HUES64 (cell line): ENCODE measurements at regions not wholly inside any gene's neighbourhood (a gene's known extent, or its start where the extent isn't known, plus 50 kb on each side); places are given as distances from the start of the nearest gene placed in this dataset.

ENCODE experiments used
- H3K27ac ChIP-seq: 2 replicates; pipeline ENCODE4 v1.7.0; 2013; ENCODE audit warnings: low read depth, low read length, inconsistent platforms
- H3K27me3 ChIP-seq: 2 replicates; pipeline ENCODE4 v1.6.1; 2013; ENCODE audit warnings: mild to moderate bottlenecking, low read length; ENCODE audit not compliant: insufficient read depth
- H3K36me3 ChIP-seq: 2 replicates; pipeline ENCODE4 v1.6.1; 2013; ENCODE audit warnings: mild to moderate bottlenecking, low read length; ENCODE audit not compliant: insufficient read depth
- H3K4me1 ChIP-seq: 2 replicates; pipeline ENCODE4 v1.6.1; 2013; ENCODE audit warnings: mild to moderate bottlenecking, low read length, moderate library complexity; ENCODE audit not compliant: insufficient read depth
- H3K4me3 ChIP-seq: 2 replicates; pipeline ENCODE4 v1.5.1; 2013; ENCODE audit warnings: mild to moderate bottlenecking, low read length, moderate library complexity
- H3K9ac ChIP-seq: 2 replicates; pipeline ENCODE4 v1.6.1; 2013; ENCODE audit warnings: mild to moderate bottlenecking, low read depth, low read length
- H3K9me3 ChIP-seq: 2 replicates; pipeline ENCODE4 v1.6.1; 2013; ENCODE audit warnings: low read depth, low read length; ENCODE audit not compliant: insufficient read depth
- WGBS: fragments of 150-250, 120-280 bp; methylation state at CpG from one replicate; pipeline ENCODE4 v1.1.7; 2013; ENCODE audit warnings: missing lambda C conversion rate; 5-methylcytosine and 5-hydroxymethylcytosine counted together

DNA sequence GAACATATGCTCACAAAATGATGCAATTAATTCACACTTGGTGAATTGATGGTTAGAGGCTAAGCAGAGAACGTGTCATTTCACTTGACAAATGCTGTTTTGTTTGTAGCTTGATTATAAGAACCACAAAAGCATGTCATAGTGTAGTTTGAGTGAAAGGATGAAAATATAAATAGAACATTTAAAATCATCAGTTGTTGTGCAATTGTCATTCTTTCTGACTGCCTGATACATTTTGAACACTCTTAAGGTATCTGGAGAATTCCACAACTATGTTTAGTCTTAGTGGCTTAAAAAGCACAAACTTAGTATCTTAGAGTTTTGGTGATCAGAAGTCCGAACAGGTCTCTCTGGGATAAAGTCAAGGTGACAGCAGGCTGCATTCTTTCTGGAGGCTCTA is 129.4 kb downstream of the BASP1 start:
- Histone ChIP-seq H3K4me1 (no peaks in the 10 kb centered on the region; the same call in 1 of the 2 replicates), H3K9ac (no peak overlapping the region), H3K36me3 (no peaks in the 10 kb centered on the region), H3K27ac (no peak overlapping the region), H3K27me3 (no peaks in the 10 kb centered on the region), H3K9me3 (no peaks in the 10 kb centered on the region), H3K4me3 (no peak overlapping the region)
- 87% methylated on average over 2 of the region's 2 CpGs for WGBS

- no peak overlapping the region for H3K27ac ChIP-seq
- 45% methylated on average over 2 of the region's 3 CpGs for WGBS
- no peaks in the 10 kb centered on the region for H3K27me3 ChIP-seq
- H3K4me1 ChIP-seq, result peaks cover 6% of the 10 kb centered on the region; the same call in 1 of the 2 replicates
- H3K9ac ChIP-seq, result no peak overlapping the region
- peaks cover 1% of the 10 kb centered on the region; the same call in 1 of the 2 replicates for H3K9me3 ChIP-seq
- H3K36me3 ChIP-seq, result no peaks in the 10 kb centered on the region
- no peak overlapping the region for H3K4me3 ChIP-seq
These were observed 134.8 kb downstream of the BASP1 start for GRCh38 chr5:17352223-17352622.

- WGBS, result 97% methylated on average over 32 of the region's 32 CpGs
- Histone ChIP-seq H3K9ac (no peak overlapping the region), H3K4me1 (peaks cover 6% of the 10 kb centered on the region; the same call in 1 of the 2 replicates), H3K36me3 (no peaks in the 10 kb centered on the region), H3K27ac (no peak overlapping the region), H3K9me3 (peaks cover 4% of the 10 kb centered on the region; the same call in 1 of the 2 replicates), H3K27me3 (no peaks in the 10 kb centered on the region), H3K4me3 (no peak overlapping the region)
These were observed 136.8 kb downstream of the BASP1 start for GRCh38 chr5:17354265-17354664.

GRCh38 chr5:17355586-17356346 is 138.3 kb downstream of the BASP1 start:
- WGBS, result 93% methylated on average over 2 of the region's 3 CpGs
- H3K4me3 ChIP-seq, result no peak overlapping the region
- H3K9me3 ChIP-seq, result peaks cover 4% of the 10 kb centered on the region; the same call in 1 of the 2 replicates
- no peak overlapping the region for H3K27ac ChIP-seq
- H3K4me1 ChIP-seq, result peaks cover 6% of the 10 kb centered on the region; the same call in 1 of the 2 replicates
- no peaks in the 10 kb centered on the region for H3K36me3 ChIP-seq
- H3K27me3 ChIP-seq, result no peaks in the 10 kb centered on the region
- H3K9ac ChIP-seq, result no peak overlapping the region

GRCh38 chr5:17356551-17356950 is 139.1 kb downstream of the BASP1 start:
- Histone ChIP-seq H3K9me3 (peaks cover 4% of the 10 kb centered on the region; the same call in 1 of the 2 replicates), H3K27ac (no peak overlapping the region)
- 100% methylated on average over 1 of the region's 1 CpG for WGBS

DNA sequence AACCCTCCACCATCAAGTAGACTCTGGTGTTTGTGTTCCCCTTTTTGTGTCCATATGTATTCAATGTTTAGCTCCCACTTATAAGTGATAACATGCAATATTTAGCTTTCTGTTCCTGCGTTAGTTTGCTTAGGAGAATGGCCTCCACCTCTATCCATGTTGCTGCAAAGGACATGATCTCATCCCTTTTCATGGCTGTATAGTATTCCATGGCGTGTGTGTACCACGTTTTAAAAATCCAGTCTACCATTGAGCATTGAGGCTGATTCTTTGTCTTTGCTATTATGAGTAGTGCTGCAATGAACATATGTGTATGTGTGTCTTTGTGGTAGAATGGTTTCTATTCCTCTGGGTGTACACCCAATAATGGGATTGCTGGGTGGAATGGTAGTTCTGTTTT is 140.1 kb downstream of the BASP1 start:
- Histone ChIP-seq H3K4me1 (peaks cover 2% of the 10 kb centered on the region; the same call in 1 of the 2 replicates), H3K9me3 (peaks cover 4% of the 10 kb centered on the region; the same call in 1 of the 2 replicates), H3K27ac (no peak overlapping the region), H3K9ac (no peak overlapping the region), H3K36me3 (no peaks in the 10 kb centered on the region), H3K4me3 (no peak overlapping the region), H3K27me3 (no peaks in the 10 kb centered on the region)
- WGBS, result 95% methylated on average over 3 of the region's 3 CpGs

More at GRCh38 chr5:17356551-17356950, 139.1 kb downstream of the BASP1 start:
- no peak overlapping the region for H3K4me3 ChIP-seq
- H3K27me3 ChIP-seq, result no peaks in the 10 kb centered on the region
- H3K36me3 ChIP-seq, result no peaks in the 10 kb centered on the region
- peaks cover 6% of the 10 kb centered on the region; the same call in 1 of the 2 replicates for H3K4me1 ChIP-seq
- H3K9ac ChIP-seq, result no peak overlapping the region

GRCh38 chr5:17358031-17358430 is 140.0 kb upstream of the TAF11L2 start:
- H3K36me3 ChIP-seq, result no peaks in the 10 kb centered on the region
- WGBS, result 89% methylated on average over 1 of the region's 3 CpGs
- peaks cover 4% of the 10 kb centered on the region; the same call in 1 of the 2 replicates for H3K9me3 ChIP-seq
- H3K9ac ChIP-seq, result no peak overlapping the region
- no peak overlapping the region for H3K27ac ChIP-seq
- H3K4me3 ChIP-seq, result no peak overlapping the region
- no peaks in the 10 kb centered on the region for H3K27me3 ChIP-seq
- H3K4me1 ChIP-seq, result no peaks in the 10 kb centered on the region

DNA sequence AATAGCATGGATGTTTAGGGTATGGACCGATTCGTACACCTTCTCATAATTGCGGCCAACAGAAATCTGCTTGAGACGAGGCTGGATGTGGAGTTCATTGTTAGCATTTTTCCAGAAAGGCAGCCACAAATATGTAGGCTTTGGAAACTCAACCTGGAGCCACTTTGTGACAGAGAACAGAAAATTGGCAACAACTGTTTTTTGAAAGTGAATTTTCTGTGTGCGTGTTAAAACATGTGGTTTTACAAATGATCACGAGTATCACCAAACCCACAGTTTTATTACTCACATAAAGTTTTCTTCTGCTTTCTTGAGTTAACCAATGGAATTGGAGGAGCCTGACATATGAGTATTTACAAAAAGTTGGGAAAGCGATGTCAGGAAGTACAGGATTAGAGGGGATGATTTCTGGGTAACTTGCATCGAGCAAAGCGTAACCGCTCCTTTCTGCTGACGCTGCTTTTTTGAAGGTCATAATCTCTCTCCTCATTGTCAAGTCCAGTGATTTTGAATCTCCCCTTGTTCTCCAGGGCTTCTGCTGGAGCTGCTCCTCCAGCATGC is 138.5 kb upstream of the TAF11L2 start:
- 94% methylated on average over 11 of the region's 11 CpGs for WGBS
- H3K27me3 ChIP-seq, result no peaks in the 10 kb centered on the region
- no peak overlapping the region for H3K27ac ChIP-seq
- no peak overlapping the region for H3K4me3 ChIP-seq
- H3K9ac ChIP-seq, result no peak overlapping the region
- no peaks in the 10 kb centered on the region for H3K4me1 ChIP-seq
- H3K9me3 ChIP-seq, result peaks cover 4% of the 10 kb centered on the region; the same call in 1 of the 2 replicates
- no peaks in the 10 kb centered on the region for H3K36me3 ChIP-seq

- H3K27ac ChIP-seq, result no peak overlapping the region
- peaks cover 4% of the 10 kb centered on the region; the same call in 1 of the 2 replicates for H3K9me3 ChIP-seq
- H3K4me1 ChIP-seq, result peaks cover 10% of the 10 kb centered on the region; the same call in 1 of the 2 replicates
- H3K27me3 ChIP-seq, result no peaks in the 10 kb centered on the region
- H3K9ac ChIP-seq, result no peak overlapping the region
- H3K4me3 ChIP-seq, result no peak overlapping the region
- no peaks in the 10 kb centered on the region for H3K36me3 ChIP-seq
- WGBS, result 93% methylated on average over 6 of the region's 6 CpGs
These were observed 137.2 kb upstream of the TAF11L2 start for GRCh38 chr5:17360879-17361278.

- H3K36me3 ChIP-seq, result no peaks in the 10 kb centered on the region
- peaks cover 10% of the 10 kb centered on the region; the same call in 1 of the 2 replicates for H3K4me1 ChIP-seq
- 95% methylated on average over 4 of the region's 4 CpGs for WGBS
- H3K9me3 ChIP-seq, result peaks cover 4% of the 10 kb centered on the region; the same call in 1 of the 2 replicates
- no peak overlapping the region for H3K4me3 ChIP-seq
- H3K9ac ChIP-seq, result no peak overlapping the region
- H3K27me3 ChIP-seq, result no peaks in the 10 kb centered on the region
- H3K27ac ChIP-seq, result no peak overlapping the region
These were observed 136.7 kb upstream of the TAF11L2 start for GRCh38 chr5:17361331-17361730.
